GM12878 (cell line): ENCODE measurements at regions not wholly inside any gene's neighbourhood (a gene's known extent, or its start where the extent isn't known, plus 50 kb on each side); places are given as distances from the start of the nearest gene placed in this dataset.

Source experiments
- ATAC-seq: fragments of 200-7000 bp; cut with Tn5 transposase; 3 replicates; pipeline ENCODE4 v1.9.1; 2020; ENCODE audit warnings: mild to moderate bottlenecking, moderate library complexity
- BruUV-seq: library from RNA; stranded (reverse); fragments of 400-500 nt; replicated peaks from 2 replicates; lab custom pipeline; 2021; lab: Mats Ljungman, UMichigan
- CTCF ChIA-PET: fragments of 300-600 bp; sonication (Branson Sonifier 250); formaldehyde crosslinking; extraction: SDS; loops from one replicate; lab custom pipeline; 2021; ENCODE audit warnings: inconsistent platforms; lab: Yijun Ruan, JAX
- POLR2A ChIA-PET: fragments of 350-600 bp; formaldehyde crosslinking; extraction: SDS; loops from one replicate; lab custom pipeline; 2021; ENCODE audit warnings: inconsistent platforms; lab: Charles Lee
- RAD21 ChIA-PET: fragments of 300-600 bp; sonication (Branson Sonifier 250); formaldehyde crosslinking; loops from one replicate; lab custom pipeline; 2023; ENCODE audit warnings: antibody characterized with exemption; ENCODE audit not compliant: unreplicated experiment; lab: Charles Lee
- SMC1A ChIA-PET: fragments of 300-600 bp; sonication (Branson Sonifier 250); formaldehyde crosslinking; loops from one replicate; lab custom pipeline; 2023; ENCODE audit not compliant: unreplicated experiment, uncharacterized antibody; lab: Charles Lee
- DNase-seq: peaks from one replicate; pipeline ENCODE4 v3.0.0-alpha.2; 2011; ENCODE audit warnings: low read depth, low spot score
- FAIRE-seq: peaks from 3 replicates; lab custom pipeline; 2011; peaks lifted over from hg19 to GRCh38; lab: Jason Lieb, UNC
- H2AFZ ChIP-seq: 2 replicates; pipeline ENCODE4 v1.6.0; 2011; ENCODE audit warnings: low read depth, low read length, control low read depth; ENCODE audit not compliant: control insufficient read depth
- H3K27ac ChIP-seq: 2 replicates; pipeline ENCODE4 v1.5.1; 2011; ENCODE audit warnings: control low read depth; ENCODE audit not compliant: control insufficient read depth, insufficient read depth
- H3K27me3 ChIP-seq, 2 experiments: replicated peaks in 1 of 2; 2 replicates each; pipeline versions ENCODE4 v1.6.0 to v1.6.1; 2011; ENCODE audit warnings: low read length in 1 of 2; ENCODE audit not compliant: control insufficient read depth in 2 of 2, insufficient read depth in 2 of 2
- H3K36me3 ChIP-seq, 2 experiments: 2 replicates each; pipeline ENCODE4 v1.5.1; 2011; ENCODE audit warnings: low read length in 1 of 2; ENCODE audit not compliant: control insufficient read depth in 2 of 2, insufficient read depth in 2 of 2
- H3K4me1 ChIP-seq: 2 replicates; pipeline ENCODE4 v1.6.1; 2011; ENCODE audit warnings: mild to moderate bottlenecking, low read length, moderate library complexity, mixed read lengths; ENCODE audit not compliant: control insufficient read depth, insufficient read depth
- H3K4me2 ChIP-seq: 2 replicates; pipeline ENCODE4 v1.6.0; 2011; ENCODE audit warnings: control low read depth; ENCODE audit not compliant: control insufficient read depth, insufficient read depth
- H3K4me3 ChIP-seq: fragments of 200-600 bp; sonication (generic); 2 replicates; pipeline ENCODE4 v1.5.1; 2016
- H3K79me2 ChIP-seq: 2 replicates; pipeline ENCODE4 v1.6.0; 2011; ENCODE audit warnings: low read length; ENCODE audit not compliant: control insufficient read depth, insufficient read depth
- H3K9ac ChIP-seq: 2 replicates; pipeline ENCODE4 v1.8.0; 2011; ENCODE audit warnings: low read length, control low read depth, mixed read lengths; ENCODE audit not compliant: control insufficient read depth, insufficient read depth
- H3K9me3 ChIP-seq: replicated peaks from 3 replicates; pipeline ENCODE4 v1.5.1; 2011; ENCODE audit warnings: mild to moderate bottlenecking, low read length; ENCODE audit not compliant: control insufficient read depth, insufficient read depth
- H4K20me1 ChIP-seq: 2 replicates; pipeline ENCODE4 v1.6.0; 2011; ENCODE audit not compliant: control insufficient read depth, insufficient read depth
- BHLHE40 ChIP-seq, 2 experiments: fragments of 450-650 bp in 1 of 2; IDR thresholded peaks; 2 replicates each; pipeline ENCODE4 v1.6.1; 2011 to 2017; ENCODE audit warnings: low read depth in 2 of 2, borderline replicate concordance in 1 of 2, improper control_type of control experiment in 1 of 2, low read length in 1 of 2, mild to moderate bottlenecking in 1 of 2
- CTCF ChIP-seq, 3 experiments: IDR thresholded peaks in 2 of 3; conservative IDR thresholded peaks in 1 of 3; 2 replicates each; pipeline ENCODE4 v1.5.1; 2011; ENCODE audit warnings: low read depth in 3 of 3, low read length in 3 of 3, mild to moderate bottlenecking in 3 of 3, control low read depth in 2 of 3, moderate library complexity in 2 of 3, inconsistent platforms in 1 of 3, mixed read lengths in 1 of 3; ENCODE audit not compliant: control insufficient read depth in 2 of 3, insufficient read depth in 1 of 3; ENCODE audit errors: extremely low read depth in 1 of 3
- KLF5 ChIP-seq: fragments of 450-650 bp; IDR thresholded peaks from 2 replicates; pipeline ENCODE4 v1.6.1; 2014; ENCODE audit warnings: mild to moderate bottlenecking; ENCODE audit not compliant: partially characterized antibody
- MTA3 ChIP-seq: IDR thresholded peaks from 2 replicates; pipeline ENCODE4 v1.6.1; 2012; ENCODE audit warnings: low read length, inconsistent platforms, borderline replicate concordance
- POLR2A ChIP-seq: IDR thresholded peaks from 2 replicates; pipeline ENCODE4 v1.6.1; 2011; ENCODE audit warnings: low read depth, mild to moderate bottlenecking, low read length
- RAD21 ChIP-seq: IDR thresholded peaks from 2 replicates; pipeline ENCODE4 v1.6.1; 2011; ENCODE audit warnings: mild to moderate bottlenecking, low read depth, low read length, moderate library complexity; ENCODE audit not compliant: insufficient read depth
- SMC3 ChIP-seq: IDR thresholded peaks from 2 replicates; pipeline ENCODE4 v1.6.1; 2011; ENCODE audit warnings: low read length, improper control_type of control experiment, borderline replicate concordance
- SUPT20H ChIP-seq: IDR thresholded peaks from 2 replicates; pipeline ENCODE4 v1.6.1; 2011; ENCODE audit warnings: low read depth, mild to moderate bottlenecking, low read length, moderate library complexity, borderline replicate concordance; ENCODE audit not compliant: control insufficient read depth
- ZNF217 ChIP-seq: fragments of 450-650 bp; IDR thresholded peaks from 2 replicates; pipeline ENCODE4 v1.6.1; 2017; ENCODE audit warnings: antibody characterized with exemption, mild to moderate bottlenecking
- ZSCAN29 ChIP-seq: fragments of 450-650 bp; IDR thresholded peaks from 2 replicates; pipeline ENCODE4 v1.6.1; 2017; ENCODE audit warnings: mild to moderate bottlenecking, moderate library complexity
- WGBS: methylation state at CpG from one replicate; pipeline ENCODE4 v1.1.6; 2016; ENCODE audit warnings: low lambda C conversion rate; ENCODE audit not compliant: insufficient replicate concordance, insufficient coverage; ENCODE audit errors: missing lambda C conversion rate; 5-methylcytosine and 5-hydroxymethylcytosine counted together
- in situ Hi-C: fragments of 300-500 bp; cut with MboI; formaldehyde crosslinking; loops from 9 replicates; pipeline ENCODE4 v1.14.3; 2018; ENCODE audit warnings: mixed read lengths
- intact Hi-C: fragments of 100-400 bp; cut with micrococcal nuclease; formaldehyde crosslinking; loops from one replicate; pipeline ENCODE4 v1.14.2; 2022; ENCODE audit not compliant: unreplicated experiment

DNA sequence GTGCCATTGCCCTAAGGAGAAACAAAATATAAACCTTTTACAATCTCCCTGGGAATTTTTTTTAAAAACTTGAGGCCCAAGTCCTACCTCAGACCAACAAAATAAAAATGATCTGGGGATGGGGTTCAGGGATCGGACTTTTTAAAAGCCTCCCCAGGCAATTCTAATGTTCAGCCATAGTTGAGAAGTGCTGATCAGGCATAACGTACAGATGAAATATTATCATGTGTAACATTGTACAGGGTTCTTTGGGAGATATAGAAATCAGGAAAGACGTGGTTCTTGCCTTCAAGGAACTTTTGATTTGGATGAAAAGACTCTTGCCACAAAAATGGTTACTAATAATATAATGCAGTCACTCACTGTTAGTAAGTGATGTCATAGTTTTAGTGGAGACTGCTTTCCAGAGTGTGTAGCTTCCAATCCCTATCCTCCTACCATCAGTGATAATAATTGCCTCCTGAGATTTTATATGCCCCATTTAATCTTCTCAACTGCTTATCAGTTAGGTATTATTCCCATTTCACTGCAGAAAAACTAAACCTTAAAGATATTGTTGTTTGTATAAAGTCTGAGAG is 135.6 kb downstream of the BRMS1L start:
- ChIA-PET POLR2A (no interaction called here), CTCF (interaction anchor here (1.7 kb wide), 1 partner anchor 78 kb away, joined by 3 read pairs; no protein-coding TSS in a partner anchor), RAD21 (no interaction called here), SMC1A (interaction anchor here (1.0 kb wide), 1 partner anchor 12 kb away, joined by 3 read pairs; no protein-coding TSS in a partner anchor)
- DNase-seq (no peak), FAIRE-seq (no peak), ATAC-seq (no peak)
- no peaks in the 10 kb centered on the region for H3K4me1 ChIP-seq
- no peak overlapping the region for H3K4me2 ChIP-seq
- H3K79me2 ChIP-seq = no peaks in the 10 kb centered on the region
- TF ChIP-seq MTA3 (no peak), BHLHE40 (IDR thresholded peaks at IDR 0.05; ENCODE audit: borderline replicate concordance in 1 of 2, low read depth in 2 of 2, low read length in 1 of 2) (no peak), POLR2A (no peak), KLF5 (no peak), SUPT20H (no peak), ZSCAN29 (no peak), ZNF217 (no peak)
- no peak overlapping the region for H3K4me3 ChIP-seq
- intact Hi-C loops (loop anchor here (2.0 to 10.0 kb wide), 3 partner anchors 67 to 413 kb away; no protein-coding TSS in a partner anchor), in situ Hi-C loops (no loop called here)
- WGBS = 62% methylated on average over 3 of the region's 3 CpGs
- no peaks in the 10 kb centered on the region for H3K36me3 ChIP-seq
- no peaks in the 10 kb centered on the region for H3K9me3 ChIP-seq
- no peaks in the 10 kb centered on the region for H3K27me3 ChIP-seq
- no peaks in the 10 kb centered on the region for H4K20me1 ChIP-seq
- H2AFZ ChIP-seq = no peak overlapping the region
- H3K9ac ChIP-seq = no peak overlapping the region
- BruUV-seq = no TSS peak
- H3K27ac ChIP-seq = no peak overlapping the region

GRCh38 chr14:35959835-35960234 is 133.7 kb downstream of the BRMS1L start:
- BruUV-seq = no TSS peak
- ChIA-PET POLR2A (interaction anchor here (0.6 kb wide), 1 partner anchor 201 kb away, joined by 3 read pairs; no protein-coding TSS in a partner anchor), RAD21 (interaction anchor here (1.1 kb wide), 1 partner anchor 415 kb away, joined by 4 read pairs; no protein-coding TSS in a partner anchor), CTCF (interaction anchor here (1.0 to 1.9 kb wide), 4 partner anchors 16 to 415 kb away, joined by 3 to 20 read pairs (median 4); no protein-coding TSS in a partner anchor), SMC1A (interaction anchor here (0.7 to 1.1 kb wide), 3 partner anchors 10 to 415 kb away, joined by 3 read pairs; no protein-coding TSS in a partner anchor)
- FAIRE-seq (no peak), ATAC-seq (no peak), DNase-seq (no peak)
- no peaks in the 10 kb centered on the region for H3K27me3 ChIP-seq
- intact Hi-C loops = loop anchor here (10.0 kb wide), 1 partner anchor 415 kb away; no protein-coding TSS in a partner anchor
- no peaks in the 10 kb centered on the region for H3K79me2 ChIP-seq
- no peak overlapping the region for H3K4me3 ChIP-seq
- in situ Hi-C loops = no loop called here
- no peaks in the 10 kb centered on the region for H3K4me1 ChIP-seq
- H3K9ac ChIP-seq = no peak overlapping the region
- H3K4me2 ChIP-seq = no peak overlapping the region
- H3K36me3 ChIP-seq = no peaks in the 10 kb centered on the region
- no peak overlapping the region for H3K27ac ChIP-seq
- no peak overlapping the region for H2AFZ ChIP-seq
- no peaks in the 10 kb centered on the region for H3K9me3 ChIP-seq
- H4K20me1 ChIP-seq = no peaks in the 10 kb centered on the region
- peak; percentile 34; the same call in 1 of the 2 replicates for TF ChIP-seq RAD21
- TF ChIP-seq CTCF (IDR thresholded peaks at IDR 0.05 in 2 of 3, conservative IDR thresholded peaks at IDR 0.05 in 1 of 3; ENCODE audit: control insufficient read depth in 2 of 3, extremely low read depth in 1 of 3, insufficient read depth in 1 of 3, low read depth in 3 of 3, low read length in 3 of 3) = peak in 1 of 3 experiments; percentile 12; a peak in 1 of 6 replicates
- peak; percentile 29; the same call in 1 of the 2 replicates for TF ChIP-seq SMC3
